HCT116 (cell line): ENCODE measurements at regions not wholly inside any gene's neighbourhood (a gene's known extent, or its start where the extent isn't known, plus 50 kb on each side); places are given as distances from the start of the nearest gene placed in this dataset.
"Not testable (repeated sequence)": the region's sequence is repeated elsewhere in the genome, so short reads cannot be mapped to it uniquely, and the experiment has no call there.

Source experiments
- ATAC-seq: fragments of 200-7000 bp; cut with Tn5 transposase; 2 replicates; pipeline ENCODE4 v1.9.1; 2020; ENCODE audit warnings: mild to moderate bottlenecking, moderate library complexity
- BruUV-seq: library from RNA; stranded (reverse); fragments of 400-500 nt; replicated peaks from 2 replicates; lab custom pipeline; 2021; lab: Mats Ljungman, UMichigan
- CTCF ChIA-PET: fragments of 300-600 bp; sonication (Branson Sonifier 250); formaldehyde crosslinking; loops from one replicate; lab custom pipeline; 2021; ENCODE audit warnings: antibody characterized with exemption; lab: Charles Lee
- POLR2A ChIA-PET: fragments of 300-600, 350-600 bp; sonication (Branson Sonifier 250); formaldehyde crosslinking; loops from one replicate; lab custom pipeline; 2021; ENCODE audit warnings: antibody characterized with exemption; lab: Charles Lee
- RAD21 ChIA-PET, 2 experiments: fragments of 300-600 bp; sonication (Branson Sonifier 250); formaldehyde crosslinking; loops; one replicate each; lab custom pipeline; 2023; ENCODE audit warnings: low total read pairs in 2 of 2; ENCODE audit not compliant: uncharacterized antibody in 2 of 2, unreplicated experiment in 2 of 2, low non-redundant PET in 1 of 2; lab: Charles Lee
- DNase-seq: peaks from one replicate; pipeline ENCODE4 v3.0.0-alpha.2; 2010; ENCODE audit warnings: low read depth, low spot score
- H2AFZ ChIP-seq: fragments of 200-600 bp; shearing (Covaris generic), sonication (generic); 2 replicates; pipeline ENCODE4 v1.6.1; 2017; ENCODE audit warnings: low read depth, mixed run types, mixed read lengths, antibody characterized with exemption, low read length; ENCODE audit not compliant: poor library complexity, severe bottlenecking
- H3K27ac ChIP-seq: 2 replicates; pipeline ENCODE4 v1.5.1; 2012; ENCODE audit warnings: low read depth, low read length
- H3K27me3 ChIP-seq: fragments of 200-600 bp; sonication (generic); 2 replicates; pipeline ENCODE4 v1.6.1; 2016; ENCODE audit warnings: mixed run types, low read length, mixed read lengths; ENCODE audit not compliant: insufficient read depth
- H3K36me3 ChIP-seq, 2 experiments: fragments of 200-500 bp in 1 of 2; fragments of 200-600 bp in 1 of 2; sonication (Bioruptor generic) in 1 of 2; sonication (generic) in 1 of 2; 2 replicates each; pipeline versions ENCODE4 v1.5.1 to v1.6.1; 2014 to 2016; ENCODE audit warnings: low read length in 2 of 2, inconsistent platforms in 1 of 2, mixed read lengths in 1 of 2, mixed run types in 1 of 2; ENCODE audit not compliant: insufficient read depth in 2 of 2, control insufficient read depth in 1 of 2
- H3K4me1 ChIP-seq, 2 experiments: fragments of 200-600 bp in 1 of 2; sonication (generic) in 1 of 2; 2 replicates each; pipeline versions ENCODE4 v1.5.1 to v1.6.1; 2012 to 2017; ENCODE audit warnings: low read length in 2 of 2, inconsistent platforms in 1 of 2, mild to moderate bottlenecking in 1 of 2, mixed read lengths in 1 of 2, mixed run types in 1 of 2, moderate library complexity in 1 of 2; ENCODE audit not compliant: insufficient read depth in 2 of 2, control insufficient read depth in 1 of 2
- H3K4me2 ChIP-seq: fragments of 200-600 bp; sonication (generic); 2 replicates; pipeline ENCODE4 v1.6.1; 2017; ENCODE audit warnings: mixed run types, low read length, mixed read lengths
- H3K4me3 ChIP-seq, 2 experiments: fragments of 200-600 bp in 1 of 2; sonication (generic) in 1 of 2; replicated peaks in 1 of 2; 2 replicates each; pipeline ENCODE4 v1.5.1; 2011 to 2016; ENCODE audit warnings: low read length in 2 of 2, control low read depth in 1 of 2, low read depth in 1 of 2, mild to moderate bottlenecking in 1 of 2, mixed read lengths in 1 of 2, mixed run types in 1 of 2
- H3K79me2 ChIP-seq: fragments of 200-600 bp; sonication (generic); 2 replicates; pipeline ENCODE4 v1.6.1; 2017; ENCODE audit warnings: mild to moderate bottlenecking, mixed run types, low read length, moderate library complexity, mixed read lengths; ENCODE audit not compliant: insufficient read depth
- H3K9ac ChIP-seq: fragments of 200-600 bp; sonication (generic); 2 replicates; pipeline ENCODE4 v1.6.1; 2016; ENCODE audit warnings: low read length, mixed read lengths
- H3K9me2 ChIP-seq: fragments of 200-600 bp; sonication (generic), shearing (Covaris generic); 2 replicates; pipeline ENCODE4 v1.6.1; 2017; ENCODE audit warnings: mixed run types, mild to moderate bottlenecking, moderate library complexity; ENCODE audit not compliant: insufficient read depth
- H3K9me3 ChIP-seq, 2 experiments: fragments of 200-500 bp in 1 of 2; fragments of 200-600 bp in 1 of 2; sonication (Bioruptor generic) in 1 of 2; sonication (generic) in 1 of 2; 2 replicates each; pipeline ENCODE4 v1.6.1; 2014 to 2017; ENCODE audit warnings: low read length in 2 of 2, mixed read lengths in 2 of 2, inconsistent platforms in 1 of 2, low read depth in 1 of 2, mild to moderate bottlenecking in 1 of 2, mixed run types in 1 of 2, moderate library complexity in 1 of 2; ENCODE audit not compliant: control insufficient read depth in 1 of 2, insufficient read depth in 1 of 2
- H4K20me1 ChIP-seq: fragments of 200-600 bp; sonication (generic), shearing (Covaris generic); 2 replicates; pipeline ENCODE4 v1.6.1; 2017; ENCODE audit warnings: mixed run types, mild to moderate bottlenecking, moderate library complexity; ENCODE audit not compliant: insufficient read depth
- CEBPB ChIP-seq: IDR thresholded peaks from 2 replicates; pipeline ENCODE4 v1.6.1; 2012; ENCODE audit warnings: low read depth
- EGR1 ChIP-seq: IDR thresholded peaks from 2 replicates; pipeline ENCODE4 v1.6.1; 2012; ENCODE audit warnings: low read depth
- ELF1 ChIP-seq: IDR thresholded peaks from 2 replicates; pipeline ENCODE4 v1.6.1; 2012; ENCODE audit warnings: low read depth, borderline replicate concordance
- EZH2 ChIP-seq: fragments of 200-600 bp; sonication (generic); IDR thresholded peaks from 2 replicates; pipeline ENCODE4 v1.6.1; 2017; ENCODE audit warnings: antibody characterized with exemption, mixed run types
- EZH2phosphoT487 ChIP-seq: fragments of 200-600 bp; IDR thresholded peaks from 2 replicates; pipeline ENCODE4 v1.6.1; 2018; ENCODE audit warnings: antibody characterized with exemption, borderline replicate concordance
- FOSL1 ChIP-seq: IDR thresholded peaks from 2 replicates; pipeline ENCODE4 v1.6.1; 2012; ENCODE audit warnings: low read depth
- JUND ChIP-seq: IDR thresholded peaks from 2 replicates; pipeline ENCODE4 v1.6.1; 2012
- POLR2AphosphoS5 ChIP-seq: IDR thresholded peaks from 2 replicates; pipeline ENCODE4 v1.6.1; 2011; ENCODE audit warnings: mild to moderate bottlenecking, low read depth, low read length, moderate library complexity
- SIN3A ChIP-seq: IDR thresholded peaks from 2 replicates; pipeline ENCODE4 v1.6.1; 2012; ENCODE audit warnings: low read depth
- SRF ChIP-seq: IDR thresholded peaks from 2 replicates; pipeline ENCODE4 v1.6.1; 2012; ENCODE audit warnings: low read depth
- TCF7L2 ChIP-seq: IDR thresholded peaks from 2 replicates; pipeline ENCODE4 v1.7.0; 2011; ENCODE audit warnings: borderline replicate concordance, inconsistent platforms; ENCODE audit not compliant: insufficient read depth, insufficient read length; ENCODE audit errors: extremely low read depth
- intact Hi-C: fragments of 100-400 bp; cut with micrococcal nuclease; formaldehyde crosslinking; loops from 2 replicates; pipeline ENCODE4 v1.10.0; 2022
- TF ChIP-seq, protein P1 (sequence below): IDR thresholded peaks from 2 replicates; pipeline ENCODE4 v1.6.1; 2012
- TF ChIP-seq, protein P2 (sequence below), 3 experiments: fragments of 200-600 bp in 1 of 3; sonication (generic) in 1 of 3; IDR thresholded peaks in 2 of 3; conservative IDR thresholded peaks in 1 of 3; 2 replicates each; pipeline ENCODE4 v1.5.1; 2012 to 2017; ENCODE audit warnings: low read depth in 2 of 3, low read length in 2 of 3, antibody characterized with exemption in 1 of 3, borderline replicate concordance in 1 of 3, control low read depth in 1 of 3, mild to moderate bottlenecking in 1 of 3, mixed read lengths in 1 of 3, mixed run types in 1 of 3, moderate library complexity in 1 of 3; ENCODE audit not compliant: insufficient read depth in 1 of 3
- TF ChIP-seq, protein P3 (sequence below): IDR thresholded peaks from 2 replicates; pipeline ENCODE4 v1.6.1; 2012; ENCODE audit warnings: low read depth

DNA sequence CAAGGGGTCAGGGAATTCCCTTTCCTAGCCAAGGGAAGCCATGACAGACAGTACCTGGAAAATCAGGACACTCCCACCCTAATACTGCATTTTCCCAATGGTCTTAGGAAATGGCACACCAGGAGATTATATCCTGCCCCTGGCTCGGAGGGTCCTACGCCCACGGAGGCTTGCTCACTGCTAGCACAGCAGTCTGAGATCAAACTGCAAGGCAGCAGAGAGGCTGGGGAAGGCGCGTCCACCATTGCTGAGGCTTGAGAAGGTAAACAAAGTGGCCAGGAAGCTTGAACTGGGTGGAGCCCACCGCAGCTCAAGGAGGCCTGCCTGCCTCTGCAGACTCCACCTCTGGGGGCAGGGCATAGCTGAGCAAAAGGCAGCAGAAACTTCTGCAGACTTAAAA is 207.1 kb upstream of the OBI1 start:
- CTCF ChIA-PET, POLR2A ChIA-PET, BruUV-seq: not testable (repeated sequence)

DNA sequence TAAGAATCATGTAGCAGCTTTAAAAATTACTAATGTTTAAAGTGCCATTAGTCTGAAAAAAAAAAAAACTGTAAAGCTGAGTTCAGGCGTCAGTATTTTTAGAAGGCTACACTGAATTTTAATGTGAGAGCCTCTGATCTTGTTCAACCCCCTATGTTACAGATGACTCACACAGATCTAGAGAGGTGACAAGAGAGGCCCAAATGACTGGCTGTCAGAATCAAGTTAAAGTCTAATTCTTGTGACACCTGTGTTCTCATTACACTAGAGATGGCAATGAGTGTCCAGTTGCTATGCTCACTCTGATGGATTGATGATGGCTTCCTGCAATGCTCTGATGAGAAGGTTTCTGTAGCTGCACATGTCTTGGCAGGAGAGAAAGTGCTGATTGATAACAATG is 203.5 kb upstream of the OBI1 start:
- CTCF ChIA-PET = no interaction called here
- Histone ChIP-seq H3K9me3 (no peaks in the 10 kb centered on the region), H3K79me2 (no peaks in the 10 kb centered on the region), H3K9me2 (no peaks in the 10 kb centered on the region), H2AFZ (no peak overlapping the region), H3K36me3 (no peaks in the 10 kb centered on the region), H4K20me1 (no peaks in the 10 kb centered on the region), H3K4me2 (no peak overlapping the region), H3K4me1 (no peaks in the 10 kb centered on the region), H3K27me3 (no peaks in the 10 kb centered on the region), H3K4me3 (no peak overlapping the region), H3K27ac (no peak overlapping the region), H3K9ac (no peak overlapping the region)
- no peak for ATAC-seq
- intact Hi-C loops = no loop called here
- DNase-seq = no peak
- POLR2A ChIA-PET = no interaction called here
- no TSS peak for BruUV-seq
- RAD21 ChIA-PET = no interaction called here
- TF ChIP-seq SIN3A (no peak), SRF (no peak), EGR1 (no peak), JUND (no peak), FOSL1 (no peak), POLR2AphosphoS5 (no peak), ELF1 (no peak), EZH2phosphoT487 (no peak), TCF7L2 (no peak), CEBPB (no peak), EZH2 (no peak)
- TF ChIP-seq, protein P1, sequence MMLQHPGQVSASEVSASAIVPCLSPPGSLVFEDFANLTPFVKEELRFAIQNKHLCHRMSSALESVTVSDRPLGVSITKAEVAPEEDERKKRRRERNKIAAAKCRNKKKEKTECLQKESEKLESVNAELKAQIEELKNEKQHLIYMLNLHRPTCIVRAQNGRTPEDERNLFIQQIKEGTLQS = no peak
- TF ChIP-seq, protein P2, sequence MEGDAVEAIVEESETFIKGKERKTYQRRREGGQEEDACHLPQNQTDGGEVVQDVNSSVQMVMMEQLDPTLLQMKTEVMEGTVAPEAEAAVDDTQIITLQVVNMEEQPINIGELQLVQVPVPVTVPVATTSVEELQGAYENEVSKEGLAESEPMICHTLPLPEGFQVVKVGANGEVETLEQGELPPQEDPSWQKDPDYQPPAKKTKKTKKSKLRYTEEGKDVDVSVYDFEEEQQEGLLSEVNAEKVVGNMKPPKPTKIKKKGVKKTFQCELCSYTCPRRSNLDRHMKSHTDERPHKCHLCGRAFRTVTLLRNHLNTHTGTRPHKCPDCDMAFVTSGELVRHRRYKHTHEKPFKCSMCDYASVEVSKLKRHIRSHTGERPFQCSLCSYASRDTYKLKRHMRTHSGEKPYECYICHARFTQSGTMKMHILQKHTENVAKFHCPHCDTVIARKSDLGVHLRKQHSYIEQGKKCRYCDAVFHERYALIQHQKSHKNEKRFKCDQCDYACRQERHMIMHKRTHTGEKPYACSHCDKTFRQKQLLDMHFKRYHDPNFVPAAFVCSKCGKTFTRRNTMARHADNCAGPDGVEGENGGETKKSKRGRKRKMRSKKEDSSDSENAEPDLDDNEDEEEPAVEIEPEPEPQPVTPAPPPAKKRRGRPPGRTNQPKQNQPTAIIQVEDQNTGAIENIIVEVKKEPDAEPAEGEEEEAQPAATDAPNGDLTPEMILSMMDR (IDR thresholded peaks at IDR 0.05 in 2 of 3, conservative IDR thresholded peaks at IDR 0.05 in 1 of 3; ENCODE audit: borderline replicate concordance in 1 of 3, insufficient read depth in 1 of 3, low read depth in 2 of 3, low read length in 2 of 3) = no peak
- TF ChIP-seq, protein P3, sequence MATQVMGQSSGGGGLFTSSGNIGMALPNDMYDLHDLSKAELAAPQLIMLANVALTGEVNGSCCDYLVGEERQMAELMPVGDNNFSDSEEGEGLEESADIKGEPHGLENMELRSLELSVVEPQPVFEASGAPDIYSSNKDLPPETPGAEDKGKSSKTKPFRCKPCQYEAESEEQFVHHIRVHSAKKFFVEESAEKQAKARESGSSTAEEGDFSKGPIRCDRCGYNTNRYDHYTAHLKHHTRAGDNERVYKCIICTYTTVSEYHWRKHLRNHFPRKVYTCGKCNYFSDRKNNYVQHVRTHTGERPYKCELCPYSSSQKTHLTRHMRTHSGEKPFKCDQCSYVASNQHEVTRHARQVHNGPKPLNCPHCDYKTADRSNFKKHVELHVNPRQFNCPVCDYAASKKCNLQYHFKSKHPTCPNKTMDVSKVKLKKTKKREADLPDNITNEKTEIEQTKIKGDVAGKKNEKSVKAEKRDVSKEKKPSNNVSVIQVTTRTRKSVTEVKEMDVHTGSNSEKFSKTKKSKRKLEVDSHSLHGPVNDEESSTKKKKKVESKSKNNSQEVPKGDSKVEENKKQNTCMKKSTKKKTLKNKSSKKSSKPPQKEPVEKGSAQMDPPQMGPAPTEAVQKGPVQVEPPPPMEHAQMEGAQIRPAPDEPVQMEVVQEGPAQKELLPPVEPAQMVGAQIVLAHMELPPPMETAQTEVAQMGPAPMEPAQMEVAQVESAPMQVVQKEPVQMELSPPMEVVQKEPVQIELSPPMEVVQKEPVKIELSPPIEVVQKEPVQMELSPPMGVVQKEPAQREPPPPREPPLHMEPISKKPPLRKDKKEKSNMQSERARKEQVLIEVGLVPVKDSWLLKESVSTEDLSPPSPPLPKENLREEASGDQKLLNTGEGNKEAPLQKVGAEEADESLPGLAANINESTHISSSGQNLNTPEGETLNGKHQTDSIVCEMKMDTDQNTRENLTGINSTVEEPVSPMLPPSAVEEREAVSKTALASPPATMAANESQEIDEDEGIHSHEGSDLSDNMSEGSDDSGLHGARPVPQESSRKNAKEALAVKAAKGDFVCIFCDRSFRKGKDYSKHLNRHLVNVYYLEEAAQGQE = no peak

More for the DNA sequence above, 207.1 kb upstream of the OBI1 start:
- H3K4me3 ChIP-seq, H2AFZ ChIP-seq, H3K36me3 ChIP-seq, H3K79me2 ChIP-seq, H3K4me2 ChIP-seq, intact Hi-C loops, H3K9me3 ChIP-seq, H4K20me1 ChIP-seq, RAD21 ChIA-PET, H3K27me3 ChIP-seq, H3K9me2 ChIP-seq, H3K4me1 ChIP-seq, DNase-seq, H3K27ac ChIP-seq, H3K9ac ChIP-seq, ATAC-seq: not testable (repeated sequence)
